H9 (cell line): ENCODE measurements at regions not wholly inside any gene's neighbourhood (a gene's known extent, or its start where the extent isn't known, plus 50 kb on each side); places are given as distances from the start of the nearest gene placed in this dataset.

Source experiments
- DNase-seq: peaks from one replicate; pipeline ENCODE4 v3.0.0-alpha.2; 2017
- H2AFZ ChIP-seq: one replicate; pipeline ENCODE4 v1.6.1; 2013; ENCODE audit warnings: mild to moderate bottlenecking, low read length, control low read depth, moderate library complexity
- H2AK5ac ChIP-seq: 2 replicates; pipeline ENCODE4 v1.6.1; 2013; ENCODE audit warnings: low read length, control low read depth, mixed read lengths; ENCODE audit not compliant: insufficient read length
- H2BK120ac ChIP-seq: one replicate; pipeline ENCODE4 v1.6.1; 2013; ENCODE audit warnings: low read depth, mild to moderate bottlenecking, low read length, control low read depth, inconsistent platforms; ENCODE audit not compliant: poor library complexity, severe bottlenecking
- H2BK12ac ChIP-seq: 2 replicates; pipeline ENCODE4 v1.6.1; 2013; ENCODE audit warnings: low read length, control low read depth, mixed read lengths, low read depth; ENCODE audit not compliant: insufficient read length
- H2BK15ac ChIP-seq: 2 replicates; pipeline ENCODE4 v1.6.1; 2013; ENCODE audit warnings: low read depth, low read length, control low read depth
- H2BK20ac ChIP-seq: one replicate; pipeline ENCODE4 v1.6.1; 2013; ENCODE audit warnings: low read depth, mild to moderate bottlenecking, low read length, control low read depth, inconsistent platforms; ENCODE audit not compliant: poor library complexity, severe bottlenecking
- H2BK5ac ChIP-seq: 2 replicates; pipeline ENCODE4 v1.6.1; 2013; ENCODE audit warnings: low read length, control low read depth, mixed read lengths; ENCODE audit not compliant: insufficient read length
- H3K14ac ChIP-seq: 2 replicates; pipeline ENCODE4 v1.6.1; 2013; ENCODE audit warnings: low read length, control low read depth; ENCODE audit not compliant: insufficient read depth
- H3K18ac ChIP-seq: 2 replicates; pipeline ENCODE4 v1.6.1; 2013; ENCODE audit warnings: low read depth, mild to moderate bottlenecking, mixed read lengths, low read length, control low read depth; ENCODE audit not compliant: insufficient read length
- H3K23ac ChIP-seq: 2 replicates; pipeline ENCODE4 v1.6.1; 2013; ENCODE audit warnings: low read length, control low read depth, mixed read lengths, low read depth; ENCODE audit not compliant: insufficient read length
- H3K23me2 ChIP-seq: 2 replicates; pipeline ENCODE4 v1.6.1; 2013; ENCODE audit warnings: low read depth, mild to moderate bottlenecking, mixed read lengths, low read length, control low read depth; ENCODE audit not compliant: insufficient read length, poor library complexity, severe bottlenecking
- H3K27ac ChIP-seq: 2 replicates; pipeline ENCODE4 v1.5.1; 2013; ENCODE audit warnings: low read length, control low read depth, mixed read lengths, low read depth; ENCODE audit not compliant: insufficient read length
- H3K27me3 ChIP-seq: 2 replicates; pipeline ENCODE4 v1.6.1; 2013; ENCODE audit warnings: low read length, control low read depth, inconsistent platforms; ENCODE audit not compliant: insufficient read depth
- H3K4ac ChIP-seq: 2 replicates; pipeline ENCODE4 v1.6.1; 2013; ENCODE audit warnings: low read depth, mild to moderate bottlenecking, control low read depth, inconsistent platforms, low read length, moderate library complexity
- H3K4me1 ChIP-seq: 2 replicates; pipeline ENCODE4 v1.6.1; 2013; ENCODE audit warnings: low read length, control low read depth, inconsistent platforms; ENCODE audit not compliant: insufficient read depth
- H3K4me2 ChIP-seq: 2 replicates; pipeline ENCODE4 v1.6.1; 2013; ENCODE audit warnings: low read length, control low read depth, mixed read lengths; ENCODE audit not compliant: insufficient read length, insufficient read depth
- H3K56ac ChIP-seq: 2 replicates; pipeline ENCODE4 v1.6.1; 2013; ENCODE audit warnings: low read depth, mild to moderate bottlenecking, mixed read lengths, low read length, control low read depth; ENCODE audit not compliant: insufficient read length
- H3K79me1 ChIP-seq: 2 replicates; pipeline ENCODE4 v1.6.1; 2013; ENCODE audit warnings: low read depth, mild to moderate bottlenecking, moderate library complexity, low read length, control low read depth, inconsistent platforms; ENCODE audit not compliant: insufficient read depth, poor library complexity, severe bottlenecking
- H3K79me2 ChIP-seq: 2 replicates; pipeline ENCODE4 v1.6.1; 2013; ENCODE audit warnings: low read length, control low read depth, inconsistent platforms; ENCODE audit not compliant: insufficient read depth
- H3K9ac ChIP-seq: 2 replicates; pipeline ENCODE4 v1.6.1; 2013; ENCODE audit warnings: low read length, control low read depth, mixed read lengths; ENCODE audit not compliant: insufficient read length; ENCODE audit errors: extremely low read depth
- H3K9me3 ChIP-seq: one replicate; pipeline ENCODE4 v1.6.1; 2013; ENCODE audit warnings: low read depth, low read length, inconsistent platforms; ENCODE audit not compliant: control insufficient read depth
- H3T11ph ChIP-seq: one replicate; pipeline ENCODE4 v1.6.1; 2013; ENCODE audit warnings: mild to moderate bottlenecking, low read length, control low read depth, inconsistent platforms
- H4K20me1 ChIP-seq: one replicate; pipeline ENCODE4 v1.6.1; 2013; ENCODE audit not compliant: control insufficient read depth, insufficient read length, insufficient read depth
- H4K5ac ChIP-seq: 2 replicates; pipeline ENCODE4 v1.6.1; 2013; ENCODE audit warnings: low read depth, mild to moderate bottlenecking, mixed read lengths, low read length, control low read depth; ENCODE audit not compliant: insufficient read length
- H4K8ac ChIP-seq: replicated peaks from 2 replicates; pipeline ENCODE4 v1.6.1; 2013; ENCODE audit warnings: low read length, control low read depth, mixed read lengths, low read depth; ENCODE audit not compliant: insufficient read length
- H4K91ac ChIP-seq: 2 replicates; pipeline ENCODE4 v1.6.1; 2013; ENCODE audit warnings: low read depth, mild to moderate bottlenecking, moderate library complexity, mixed read lengths, low read length, control low read depth; ENCODE audit not compliant: insufficient read length
- H3K27ac Mint-ChIP-seq, 3 experiments: 2 replicates in 2 of 3; 3 replicates in 1 of 3; pipeline ENCODE4 v1.8.0; 2020 to 2021; ENCODE audit warnings: mixed read lengths in 3 of 3, mild to moderate bottlenecking in 1 of 3, moderate library complexity in 1 of 3
- H3K27me3 Mint-ChIP-seq: 2 replicates; pipeline ENCODE4 v1.8.0; 2021; ENCODE audit warnings: low read depth, mild to moderate bottlenecking, moderate library complexity, mixed read lengths
- H3K36me3 Mint-ChIP-seq, 3 experiments: 2 replicates in 2 of 3; 3 replicates in 1 of 3; pipeline ENCODE4 v1.8.0; 2020 to 2021; ENCODE audit warnings: low read depth in 3 of 3, mixed read lengths in 3 of 3; ENCODE audit not compliant: insufficient read depth in 1 of 3
- H3K4me1 Mint-ChIP-seq, 2 experiments: 2 replicates each; pipeline ENCODE4 v1.8.0; 2020; ENCODE audit warnings: mixed read lengths in 2 of 2
- H3K4me3 Mint-ChIP-seq, 2 experiments: 2 replicates in 1 of 2; 3 replicates in 1 of 2; pipeline ENCODE4 v1.8.0; 2020 to 2021; ENCODE audit warnings: mild to moderate bottlenecking in 2 of 2, mixed read lengths in 2 of 2, moderate library complexity in 1 of 2
- H3K9me3 Mint-ChIP-seq, 2 experiments: 2 replicates in 1 of 2; 3 replicates in 1 of 2; pipeline ENCODE4 v1.8.0; 2020; ENCODE audit warnings: mild to moderate bottlenecking in 2 of 2, mixed read lengths in 2 of 2, moderate library complexity in 1 of 2
- WGBS: extraction: QIAGEN DNeasy Blood & Tissue Kit; methylation state at CpG from one replicate; pipeline ENCODE4 v1.1.7; 2013; ENCODE audit warnings: missing lambda C conversion rate, low lambda C conversion rate, mixed read lengths; ENCODE audit not compliant: insufficient read length; ENCODE audit errors: extremely low coverage; 5-methylcytosine and 5-hydroxymethylcytosine counted together
- TF ChIP-seq, protein P1 (sequence below): fragments of 200-600 bp; sonication (generic); conservative IDR thresholded peaks from 3 replicates; pipeline ENCODE4 v1.8.0; 2021; ENCODE audit warnings: antibody characterized with exemption, mild to moderate bottlenecking

GRCh38 chr7:118801366-118801765 lies 576.9 kb downstream of the ANKRD7 start:
- DNase-seq, result no peak
- Mint-ChIP-seq H3K36me3 (peaks cover 0 to 6% (median 4%) of the 10 kb centered on the region in 3 experiments; a peak in 2 of 7 replicates), H3K9me3 (peaks cover 2 to 11% of the 10 kb centered on the region in 2 experiments; a peak in 2 of 5 replicates), H3K4me3 (no peak overlapping the region), H3K27me3 (no peaks in the 10 kb centered on the region), H3K4me1 (no peaks in the 10 kb centered on the region), H3K27ac (no peak overlapping the region)
- Histone ChIP-seq H2AK5ac (no peak overlapping the region), H2BK20ac (no peak overlapping the region), H2BK15ac (no peak overlapping the region), H4K8ac (no peak overlapping the region), H3K4ac (no peak overlapping the region), H3K4me2 (no peak overlapping the region), H3K18ac (no peak overlapping the region), H3K9ac (no peak overlapping the region), H3K23ac (no peak overlapping the region), H3K4me1 (no peaks in the 10 kb centered on the region), H3K27me3 (no peaks in the 10 kb centered on the region), H3K14ac (no peak overlapping the region), H2BK120ac (no peak overlapping the region), H3K23me2 (no peaks in the 10 kb centered on the region), H3K79me1 (no peaks in the 10 kb centered on the region), H2AFZ (no peak overlapping the region), H4K20me1 (no peaks in the 10 kb centered on the region), H3T11ph (no peak overlapping the region), H2BK5ac (no peak overlapping the region), H3K9me3 (no peaks in the 10 kb centered on the region), H3K79me2 (no peaks in the 10 kb centered on the region), H3K27ac (no peak overlapping the region), H3K56ac (no peak overlapping the region), H4K5ac (no peak overlapping the region), H2BK12ac (no peak overlapping the region), H4K91ac (no peak overlapping the region)
- no CpG with 5 or more reads among the region's 2 CpGs for WGBS
- TF ChIP-seq, protein P1, sequence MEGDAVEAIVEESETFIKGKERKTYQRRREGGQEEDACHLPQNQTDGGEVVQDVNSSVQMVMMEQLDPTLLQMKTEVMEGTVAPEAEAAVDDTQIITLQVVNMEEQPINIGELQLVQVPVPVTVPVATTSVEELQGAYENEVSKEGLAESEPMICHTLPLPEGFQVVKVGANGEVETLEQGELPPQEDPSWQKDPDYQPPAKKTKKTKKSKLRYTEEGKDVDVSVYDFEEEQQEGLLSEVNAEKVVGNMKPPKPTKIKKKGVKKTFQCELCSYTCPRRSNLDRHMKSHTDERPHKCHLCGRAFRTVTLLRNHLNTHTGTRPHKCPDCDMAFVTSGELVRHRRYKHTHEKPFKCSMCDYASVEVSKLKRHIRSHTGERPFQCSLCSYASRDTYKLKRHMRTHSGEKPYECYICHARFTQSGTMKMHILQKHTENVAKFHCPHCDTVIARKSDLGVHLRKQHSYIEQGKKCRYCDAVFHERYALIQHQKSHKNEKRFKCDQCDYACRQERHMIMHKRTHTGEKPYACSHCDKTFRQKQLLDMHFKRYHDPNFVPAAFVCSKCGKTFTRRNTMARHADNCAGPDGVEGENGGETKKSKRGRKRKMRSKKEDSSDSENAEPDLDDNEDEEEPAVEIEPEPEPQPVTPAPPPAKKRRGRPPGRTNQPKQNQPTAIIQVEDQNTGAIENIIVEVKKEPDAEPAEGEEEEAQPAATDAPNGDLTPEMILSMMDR, result no peak
